GM18867 (cell line): ENCODE measurements at regions not wholly inside any gene's neighbourhood (a gene's known extent, or its start where the extent isn't known, plus 50 kb on each side); places are given as distances from the start of the nearest gene placed in this dataset.

ENCODE experiments used
- ATAC-seq: cut with Tn5 transposase; IDR thresholded peaks from one replicate; pipeline ENCODE4 v1.9.1; 2021; ENCODE audit warnings: mild to moderate bottlenecking, moderate library complexity; ENCODE audit not compliant: unreplicated experiment

GRCh38 chr3:110070161-110070916 is 733.0 kb upstream of the DPPA4 start:
- peak; percentile 79 for ATAC-seq

DNA sequence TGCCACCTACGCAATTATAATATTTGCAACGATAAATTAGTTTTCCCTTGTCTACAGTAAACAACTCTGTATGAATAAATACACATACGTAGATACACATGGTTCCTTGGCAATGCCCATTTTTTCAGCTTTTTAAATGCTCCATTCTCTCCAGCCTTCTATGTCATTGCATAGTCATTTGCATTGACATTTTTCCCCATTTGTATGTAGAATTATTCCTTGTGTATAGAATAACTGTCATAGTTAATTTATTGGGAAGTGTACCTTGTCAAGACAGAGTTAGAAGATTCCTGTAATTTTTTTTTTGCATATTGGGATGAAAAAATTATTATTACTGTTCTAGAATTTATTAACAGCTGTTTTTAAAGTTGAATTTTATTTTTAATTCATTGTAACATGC is 736.7 kb upstream of the DPPA4 start:
- no peak for ATAC-seq

GRCh38 chr3:110077093-110077492 is 739.7 kb upstream of the DPPA4 start:
- ATAC-seq = peak; percentile 85

- ATAC-seq = no peak
These were observed 756.1 kb upstream of the DPPA4 start for GRCh38 chr3:110093411-110093810.

DNA sequence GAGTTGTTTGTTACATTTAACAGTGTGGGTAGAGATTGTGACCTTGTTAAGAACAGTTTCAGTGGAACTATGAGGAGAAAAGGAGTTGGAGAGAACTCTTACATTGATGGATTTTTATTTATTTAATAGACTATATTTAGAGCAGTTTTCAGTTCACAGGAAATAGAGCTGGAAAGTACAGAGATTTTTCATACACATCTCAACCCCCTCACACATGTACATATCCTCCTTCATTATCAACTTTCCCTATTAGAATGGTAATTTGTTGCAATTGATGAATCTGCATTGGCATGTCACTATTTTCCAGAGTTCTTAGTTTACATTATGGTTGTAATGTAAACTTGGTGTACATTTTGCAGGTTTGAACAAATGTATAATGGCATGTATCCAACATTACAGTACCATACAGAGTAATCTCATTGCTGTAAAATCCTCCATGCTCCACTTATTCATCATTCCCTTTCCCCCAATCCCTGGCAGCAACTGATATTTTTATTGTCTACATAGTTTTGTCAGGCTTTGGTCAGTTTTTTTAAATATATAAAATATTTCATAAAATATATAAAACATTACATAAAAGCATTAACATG is 756.6 kb upstream of the DPPA4 start:
- no peak for ATAC-seq

DNA sequence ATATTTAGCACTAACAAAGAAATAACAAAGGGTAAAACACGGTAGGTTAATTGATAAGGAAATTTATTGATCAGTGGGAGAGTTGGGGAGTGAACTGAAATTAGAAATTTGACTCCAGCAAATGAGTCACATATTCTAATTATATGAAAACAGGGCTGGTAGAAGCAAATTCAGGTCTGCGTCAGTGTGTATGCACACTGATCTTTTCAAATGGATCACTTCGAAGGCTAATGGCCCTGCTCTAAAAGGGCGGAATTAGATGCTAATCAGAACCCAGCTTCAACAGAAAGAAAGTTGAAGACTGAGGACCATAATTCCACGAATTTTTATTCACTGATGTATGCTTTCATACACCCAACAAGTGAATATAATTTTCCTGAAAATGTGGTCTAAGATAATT is 762.4 kb upstream of the DPPA4 start:
- no peak for ATAC-seq

- no peak for ATAC-seq
These were observed 764.0 kb upstream of the DPPA4 start for GRCh38 chr3:110101361-110101760.

DNA sequence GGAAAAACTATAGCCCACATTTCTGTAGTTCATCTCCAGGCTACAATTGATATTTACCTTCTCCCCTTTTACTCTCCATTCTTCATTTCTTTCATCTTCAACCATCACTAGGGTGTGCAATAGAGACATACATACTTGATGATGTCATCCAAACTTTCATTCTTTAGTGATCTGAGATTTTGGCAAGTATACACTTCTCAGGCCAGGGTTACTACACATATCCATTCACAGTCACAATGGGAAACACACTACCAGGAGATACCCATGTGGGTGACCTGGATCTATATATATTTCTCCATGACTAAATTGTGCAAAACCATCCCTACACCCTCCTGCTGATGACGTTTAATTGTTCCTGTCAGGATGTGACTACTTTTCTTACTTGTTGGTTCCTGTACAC is 769.5 kb upstream of the DPPA4 start:
- no peak for ATAC-seq

DNA sequence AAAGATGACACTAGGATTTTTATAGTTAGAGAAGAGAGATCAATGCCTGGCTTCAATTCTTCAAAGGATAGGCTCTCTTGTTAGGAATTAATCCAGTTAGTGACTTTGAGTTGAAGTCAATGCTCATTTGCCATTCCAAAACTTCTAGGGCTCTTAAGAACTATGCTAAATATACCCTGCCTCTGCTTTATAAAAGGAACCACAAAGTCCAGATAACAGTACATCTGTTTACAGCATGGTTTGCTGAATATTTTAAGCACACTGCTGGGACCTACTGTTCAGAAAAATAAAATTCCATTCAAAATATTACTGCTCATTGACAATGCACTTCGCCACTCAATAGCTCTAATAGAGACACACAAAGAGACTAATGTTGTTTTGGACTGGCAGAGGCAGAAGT is 786.6 kb upstream of the DPPA4 start:
- no peak for ATAC-seq

DNA sequence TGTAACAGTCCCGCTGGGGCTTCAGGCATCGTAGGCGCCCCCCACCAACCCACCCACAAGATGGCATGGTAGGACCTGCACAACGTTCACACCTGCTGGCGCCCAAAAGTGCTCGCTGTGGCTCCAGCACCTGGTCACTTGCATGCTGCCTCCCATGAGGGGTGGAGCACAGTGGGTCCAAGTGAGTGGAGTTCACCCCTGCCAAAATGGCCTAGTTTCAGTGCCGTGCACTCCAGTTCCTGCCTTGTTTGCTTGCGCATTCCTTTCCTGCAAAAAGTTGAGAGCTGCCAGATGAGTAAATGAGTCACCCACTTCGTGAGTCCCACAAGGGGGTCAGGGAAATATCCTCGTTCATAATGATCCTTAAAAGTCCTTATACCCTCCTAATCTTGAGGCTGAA is 788.7 kb upstream of the DPPA4 start:
- ATAC-seq = no peak

GRCh38 chr3:110133971-110134370 is 796.6 kb upstream of the DPPA4 start:
- ATAC-seq = no peak

- no peak for ATAC-seq
These were observed 801.7 kb upstream of the DPPA4 start for GRCh38 chr3:110139048-110139447.

DNA sequence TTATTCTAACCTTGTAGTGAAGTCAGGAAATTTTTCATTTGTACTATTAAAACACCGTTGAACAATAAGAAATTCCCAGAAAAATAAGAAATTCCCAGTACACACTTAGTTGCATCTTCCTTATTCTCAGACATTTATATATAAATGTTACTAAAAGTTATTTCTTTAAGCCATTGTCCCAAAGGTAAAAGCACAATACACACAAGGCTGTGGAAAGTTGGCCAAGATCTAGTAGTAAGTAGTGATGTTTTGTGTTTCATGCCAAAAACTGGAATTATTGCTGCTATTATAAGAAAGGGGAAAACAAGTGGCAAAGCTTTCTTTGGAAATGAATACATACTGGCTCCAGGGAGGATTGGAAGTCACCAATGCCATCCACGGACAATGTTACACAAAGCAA is 802.5 kb upstream of the DPPA4 start:
- ATAC-seq = no peak

GRCh38 chr3:110149763-110150162 is 812.4 kb upstream of the DPPA4 start:
- no peak for ATAC-seq

DNA sequence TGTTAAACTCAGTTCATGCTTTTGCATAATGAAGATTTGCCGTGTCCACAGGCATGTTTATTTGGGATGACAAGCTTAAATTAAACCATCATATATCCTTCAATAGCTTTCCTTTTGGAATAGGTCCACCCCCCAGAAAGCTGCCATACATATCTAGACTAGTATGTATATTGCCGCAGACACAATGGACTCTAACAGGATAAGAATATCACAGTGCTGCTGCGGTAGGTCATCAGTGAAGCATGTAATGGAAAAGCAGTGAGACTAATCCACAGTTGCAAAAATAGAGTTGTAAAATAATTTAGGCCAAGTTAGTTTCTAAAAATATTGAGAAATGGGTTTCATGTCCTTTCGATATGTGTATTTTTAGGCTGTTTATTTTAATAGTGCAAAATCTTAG is 819.9 kb upstream of the DPPA4 start:
- ATAC-seq = no peak

- ATAC-seq = no peak
These were observed 827.5 kb upstream of the DPPA4 start for GRCh38 chr3:110164632-110165369.

- no peak for ATAC-seq
These were observed 828.0 kb upstream of the DPPA4 start for GRCh38 chr3:110165370-110165743.

GRCh38 chr3:110165753-110166152 is 828.4 kb upstream of the DPPA4 start:
- ATAC-seq = no peak

DNA sequence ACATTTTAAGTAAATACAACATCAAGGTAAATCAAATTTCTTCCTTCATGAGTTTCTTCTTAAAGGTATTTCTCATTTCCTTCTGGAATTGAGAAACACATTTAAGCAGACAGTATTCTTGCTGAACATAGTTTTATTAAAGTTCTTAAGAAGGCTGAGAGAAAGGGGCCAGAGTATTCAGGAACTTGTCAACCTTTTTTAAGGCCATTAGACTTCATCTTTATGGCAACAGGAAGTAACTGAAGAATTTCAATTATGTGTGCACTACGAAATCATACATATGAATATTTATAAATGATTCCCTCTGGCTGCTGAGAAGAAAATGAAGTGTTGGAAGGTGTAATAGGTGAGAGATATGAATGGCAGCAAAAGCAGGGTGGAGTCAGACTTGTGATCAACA is 829.4 kb upstream of the DPPA4 start:
- ATAC-seq = no peak

- ATAC-seq = no peak
These were observed 837.6 kb upstream of the DPPA4 start for GRCh38 chr3:110174908-110175307.

DNA sequence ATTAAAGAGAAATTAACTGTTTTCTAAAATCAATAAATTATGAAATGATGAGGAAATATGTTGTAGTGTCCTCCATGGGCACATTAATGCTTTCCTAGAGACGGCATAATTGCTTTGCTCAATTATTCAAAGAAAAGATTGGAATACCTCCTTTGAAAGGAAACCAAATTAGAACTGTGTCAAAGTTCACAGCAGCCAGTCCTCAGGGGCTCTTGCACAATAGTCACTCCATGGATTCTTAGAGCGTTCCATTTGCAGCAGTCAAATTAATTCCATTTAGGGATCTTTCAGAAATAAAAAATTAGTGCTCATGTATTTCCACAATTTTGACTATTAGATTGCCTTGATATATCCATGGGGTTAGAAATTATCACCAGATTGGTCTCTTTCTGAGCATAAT is 841.6 kb upstream of the DPPA4 start:
- ATAC-seq = no peak

- no peak for ATAC-seq
These were observed 843.4 kb upstream of the DPPA4 start for GRCh38 chr3:110180733-110181132.
